Effector memory CD4-positive, alpha-beta T cell (primary cell): ENCODE measurements at regions not wholly inside any gene's neighbourhood (a gene's known extent, or its start where the extent isn't known, plus 50 kb on each side); places are given as distances from the start of the nearest gene placed in this dataset.

Source experiments
- DNase-seq, 3 donors: peaks; one replicate each; pipeline ENCODE4 v3.0.0-alpha.2; 2020
- H3K27ac ChIP-seq: 2 replicates; pipeline ENCODE4 v1.7.0; 2013; ENCODE audit warnings: mild to moderate bottlenecking, low read length, moderate library complexity; ENCODE audit not compliant: insufficient read depth, poor library complexity, severe bottlenecking
- H3K27me3 ChIP-seq: replicated peaks from 2 replicates; pipeline ENCODE4 v1.7.0; 2013; ENCODE audit warnings: mild to moderate bottlenecking, low read length; ENCODE audit not compliant: insufficient read depth, control insufficient read depth, poor library complexity, severe bottlenecking
- H3K36me3 ChIP-seq: 2 replicates; pipeline ENCODE4 v1.7.0; 2013; ENCODE audit warnings: mild to moderate bottlenecking, low read length, moderate library complexity; ENCODE audit not compliant: control insufficient read depth, insufficient read depth
- H3K4me1 ChIP-seq: 2 replicates; pipeline ENCODE4 v1.7.0; 2013; ENCODE audit warnings: low read length, mild to moderate bottlenecking; ENCODE audit not compliant: control insufficient read depth, insufficient read depth, poor library complexity, severe bottlenecking
- H3K4me3 ChIP-seq: 2 replicates; pipeline ENCODE4 v1.7.0; 2013; ENCODE audit warnings: low read length, low read depth, mild to moderate bottlenecking; ENCODE audit not compliant: insufficient read depth, poor library complexity, severe bottlenecking
- H3K9me3 ChIP-seq: 2 replicates; pipeline ENCODE4 v1.7.0; 2013; ENCODE audit warnings: mild to moderate bottlenecking, low read length, moderate library complexity; ENCODE audit not compliant: control insufficient read depth

DNA sequence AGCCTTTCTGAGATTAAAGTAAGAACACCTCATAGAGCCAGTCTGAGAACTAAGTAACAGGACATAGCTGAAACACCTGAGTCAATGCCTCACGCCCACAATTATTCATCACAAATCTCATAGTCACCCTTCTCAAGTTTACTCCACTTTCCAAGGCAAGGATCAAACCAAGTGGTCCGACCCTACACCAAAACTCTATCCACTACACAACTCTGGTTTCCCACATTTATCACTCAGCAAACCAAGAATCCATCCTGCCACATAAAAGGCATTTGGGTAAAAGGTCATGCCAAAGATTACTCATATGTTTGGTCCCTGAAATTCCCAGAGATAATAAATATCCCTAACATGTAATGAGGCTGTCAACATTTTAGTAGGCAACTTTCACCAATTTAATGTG lies 144.1 kb downstream of the RPAP3 start:
- no peak overlapping the region for H3K27ac ChIP-seq
- H3K4me3 ChIP-seq, result no peak overlapping the region
- no peaks in the 10 kb centered on the region for H3K27me3 ChIP-seq
- H3K9me3 ChIP-seq, result no peaks in the 10 kb centered on the region
- no peaks in the 10 kb centered on the region for H3K36me3 ChIP-seq
- DNase-seq, result no peak
- H3K4me1 ChIP-seq, result no peaks in the 10 kb centered on the region

DNA sequence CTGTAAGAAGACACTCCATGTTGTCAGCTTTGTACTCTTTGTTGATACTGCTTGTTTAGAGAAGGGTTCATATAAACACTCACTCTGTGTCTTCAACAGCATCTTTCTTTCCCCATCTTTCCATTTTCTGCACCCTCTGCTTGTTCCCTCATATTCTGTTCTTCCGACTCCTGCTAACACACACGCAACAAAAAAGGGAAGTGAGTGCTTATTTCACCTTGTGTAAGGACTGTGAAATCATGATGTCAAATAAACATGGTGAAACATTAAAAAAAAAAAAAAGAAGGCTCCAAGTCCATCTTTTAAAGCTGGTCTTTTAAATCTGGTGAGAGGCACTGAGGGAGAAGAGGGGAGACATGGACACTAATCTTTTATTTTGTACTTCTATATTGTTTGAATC lies 145.4 kb downstream of the RPAP3 start:
- H3K4me3 ChIP-seq, result no peak overlapping the region
- H3K27me3 ChIP-seq, result no peaks in the 10 kb centered on the region
- no peaks in the 10 kb centered on the region for H3K4me1 ChIP-seq
- H3K36me3 ChIP-seq, result no peaks in the 10 kb centered on the region
- no peak for DNase-seq
- no peak overlapping the region for H3K27ac ChIP-seq
- no peaks in the 10 kb centered on the region for H3K9me3 ChIP-seq

DNA sequence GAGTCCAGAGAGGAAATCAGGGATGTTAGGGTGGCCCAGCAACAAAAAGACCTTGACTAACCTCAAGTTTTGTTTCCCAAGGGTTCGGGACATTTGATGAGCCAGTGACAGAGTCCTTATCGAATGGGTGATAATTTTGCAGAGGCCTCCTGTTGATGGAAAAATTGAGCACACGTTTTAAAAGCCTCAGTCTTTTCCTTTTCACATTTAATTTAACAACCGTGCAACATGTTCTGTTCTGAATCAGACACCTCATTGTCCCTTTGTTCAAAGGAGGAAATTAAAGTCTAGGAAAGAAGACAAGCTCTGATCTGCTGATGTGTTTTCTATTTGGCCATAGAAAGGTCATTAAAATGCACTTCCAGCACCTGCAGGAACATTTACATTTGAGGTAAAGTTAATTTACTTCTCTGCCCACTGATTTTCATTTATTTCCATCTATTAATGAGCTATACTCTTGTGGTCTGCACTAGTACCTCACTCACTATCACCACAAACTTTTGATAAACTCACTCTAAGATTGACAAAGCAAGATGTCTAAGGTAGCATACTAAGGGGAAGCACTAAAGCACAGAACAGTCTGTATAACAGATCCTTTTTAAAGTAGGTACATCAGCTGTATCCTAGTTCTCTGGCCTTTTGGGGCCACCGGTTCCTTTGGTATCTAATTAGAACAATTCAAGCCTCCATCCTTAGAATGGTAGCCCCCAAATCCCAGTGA lies 147.0 kb downstream of the RPAP3 start:
- no peaks in the 10 kb centered on the region for H3K4me1 ChIP-seq
- no peaks in the 10 kb centered on the region for H3K27me3 ChIP-seq
- H3K27ac ChIP-seq, result no peak overlapping the region
- H3K4me3 ChIP-seq, result no peak overlapping the region
- H3K36me3 ChIP-seq, result no peaks in the 10 kb centered on the region
- no peak for DNase-seq
- no peaks in the 10 kb centered on the region for H3K9me3 ChIP-seq

DNA sequence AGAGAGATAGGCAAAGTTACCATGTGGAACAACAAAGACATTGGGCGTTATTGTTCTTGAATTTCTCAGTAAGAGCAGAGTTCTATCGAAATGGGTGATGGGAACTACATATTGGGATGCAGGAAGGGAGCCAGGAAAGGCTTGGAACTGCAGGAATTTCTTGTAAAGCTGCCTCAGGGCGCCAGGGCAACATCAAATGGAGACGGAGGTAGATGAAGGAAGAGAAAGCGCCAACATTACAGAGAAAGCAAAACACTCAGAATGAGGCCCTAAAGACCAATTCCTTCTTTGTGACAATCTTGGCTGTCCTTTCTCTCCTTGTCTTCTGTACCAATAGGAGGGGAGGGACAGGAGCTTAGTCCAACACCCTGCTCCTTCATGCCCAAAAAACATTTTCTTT lies 148.4 kb downstream of the RPAP3 start:
- no peak overlapping the region for H3K4me3 ChIP-seq
- no peaks in the 10 kb centered on the region for H3K9me3 ChIP-seq
- no peaks in the 10 kb centered on the region for H3K36me3 ChIP-seq
- DNase-seq, result no peak
- H3K27ac ChIP-seq, result no peak overlapping the region
- H3K27me3 ChIP-seq, result no peaks in the 10 kb centered on the region
- no peaks in the 10 kb centered on the region for H3K4me1 ChIP-seq

DNA sequence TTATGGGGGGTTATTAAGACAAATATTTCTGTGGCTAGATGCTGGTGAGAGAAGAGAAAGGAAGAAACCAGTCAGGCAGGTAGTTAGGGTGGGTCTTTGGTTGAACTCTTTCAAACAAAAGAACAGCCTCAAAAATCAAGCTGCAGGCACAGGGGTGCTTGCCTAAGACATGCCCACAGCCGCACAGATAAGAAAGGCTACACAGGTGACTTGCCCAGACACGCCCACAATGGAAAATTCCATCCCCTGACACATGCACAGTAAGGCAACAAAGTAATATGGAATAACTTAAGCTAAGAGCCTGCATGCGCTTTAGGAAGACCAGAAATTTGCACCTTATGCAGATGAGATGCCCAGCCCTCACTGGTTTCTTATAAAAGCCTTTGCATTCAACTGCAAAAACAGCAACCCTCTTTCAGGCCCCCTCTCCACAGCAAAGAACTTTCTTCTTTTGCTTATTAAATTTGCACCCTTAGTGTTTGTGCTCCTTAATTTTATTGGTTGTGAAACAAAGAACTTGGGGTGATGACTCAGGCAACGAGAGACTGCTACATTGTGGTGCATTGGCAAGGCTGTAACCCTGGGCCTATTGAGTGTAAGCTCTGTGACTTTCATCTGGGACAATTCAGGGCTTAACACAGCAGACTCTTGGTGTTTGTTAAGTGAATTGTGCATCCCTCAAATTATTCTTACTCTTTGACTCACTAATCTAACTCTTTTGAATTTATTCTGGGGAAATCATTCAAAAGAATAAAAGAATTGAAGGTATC lies 149.4 kb downstream of the RPAP3 start:
- H3K4me3 ChIP-seq, result no peak overlapping the region
- H3K36me3 ChIP-seq, result no peaks in the 10 kb centered on the region
- no peaks in the 10 kb centered on the region for H3K9me3 ChIP-seq
- no peak for DNase-seq
- no peaks in the 10 kb centered on the region for H3K4me1 ChIP-seq
- no peak overlapping the region for H3K27ac ChIP-seq
- H3K27me3 ChIP-seq, result no peaks in the 10 kb centered on the region

DNA sequence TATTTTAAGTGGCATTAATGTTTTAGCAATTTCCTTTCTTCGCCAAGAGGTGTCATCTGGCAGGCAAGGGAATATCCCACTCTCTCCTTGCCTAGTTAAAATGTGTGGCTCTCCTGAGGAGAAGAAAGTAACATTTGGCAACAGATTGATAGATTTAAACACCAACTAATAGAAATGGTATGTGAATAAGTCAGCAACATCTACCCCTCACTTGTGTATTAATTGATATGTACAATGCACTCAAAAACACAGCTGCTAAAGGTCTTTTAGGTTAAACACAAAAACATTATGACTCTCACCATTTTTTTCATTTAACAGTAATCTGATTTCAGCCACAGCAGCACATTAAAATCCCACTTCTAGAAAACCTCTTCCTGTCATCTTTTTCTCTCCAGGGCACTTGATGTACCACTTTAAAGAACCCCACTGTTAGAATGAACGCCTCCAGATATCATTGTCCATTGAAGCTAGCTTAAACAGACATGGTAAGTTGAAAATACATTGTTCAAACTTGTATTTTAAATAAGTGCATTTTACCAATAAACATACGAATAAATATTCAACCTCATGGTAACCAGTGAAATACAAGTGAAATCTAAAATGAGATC lies 151.7 kb downstream of the RPAP3 start:
- no peak overlapping the region for H3K4me3 ChIP-seq
- H3K36me3 ChIP-seq, result no peaks in the 10 kb centered on the region
- H3K27ac ChIP-seq, result no peak overlapping the region
- no peaks in the 10 kb centered on the region for H3K27me3 ChIP-seq
- no peaks in the 10 kb centered on the region for H3K4me1 ChIP-seq
- H3K9me3 ChIP-seq, result no peaks in the 10 kb centered on the region
- no peak for DNase-seq

DNA sequence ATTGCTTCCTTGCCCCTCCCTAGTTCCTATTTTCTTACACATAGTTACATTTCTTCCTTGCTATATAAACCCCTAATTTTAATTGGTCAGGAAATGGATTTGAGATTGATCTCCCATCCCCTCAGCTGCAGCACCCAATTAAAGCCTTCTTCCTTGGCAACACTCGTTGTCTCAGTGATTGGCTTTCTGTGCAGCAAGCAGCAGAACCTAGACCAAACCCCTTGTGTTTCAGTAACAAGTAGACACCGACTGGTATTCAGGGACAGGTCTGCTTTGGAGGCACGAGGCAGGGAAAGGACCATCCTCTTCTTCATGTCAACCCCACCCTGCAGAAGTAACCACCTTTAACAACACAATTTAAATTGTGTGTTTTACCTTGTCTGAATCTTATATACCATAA lies 152.6 kb downstream of the RPAP3 start:
- H3K27me3 ChIP-seq, result no peaks in the 10 kb centered on the region
- no peaks in the 10 kb centered on the region for H3K4me1 ChIP-seq
- DNase-seq, result no peak
- H3K36me3 ChIP-seq, result no peaks in the 10 kb centered on the region
- H3K4me3 ChIP-seq, result no peak overlapping the region
- H3K27ac ChIP-seq, result no peak overlapping the region
- H3K9me3 ChIP-seq, result no peaks in the 10 kb centered on the region

DNA sequence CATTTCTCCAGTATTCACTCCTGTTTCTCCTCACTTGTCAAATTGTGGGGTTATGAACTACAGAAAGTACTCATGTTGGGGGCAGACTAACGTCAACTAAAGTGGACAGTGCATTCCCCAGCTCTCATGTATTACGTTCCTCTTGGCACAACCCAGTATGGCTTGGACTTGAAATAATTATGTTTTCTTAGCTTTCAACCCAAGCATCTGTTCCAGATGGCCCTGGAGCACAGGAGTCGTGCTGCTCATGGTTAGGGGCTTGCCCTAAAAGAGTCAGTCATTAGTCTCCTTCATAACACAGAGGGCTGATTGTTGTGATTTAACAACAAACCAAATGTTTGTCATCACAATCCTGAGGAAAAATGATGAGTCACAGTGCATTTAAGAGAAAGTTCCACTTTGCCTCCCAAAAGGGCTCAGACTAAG lies 154.4 kb downstream of the RPAP3 start:
- H3K36me3 ChIP-seq, result no peaks in the 10 kb centered on the region
- no peak for DNase-seq

DNA sequence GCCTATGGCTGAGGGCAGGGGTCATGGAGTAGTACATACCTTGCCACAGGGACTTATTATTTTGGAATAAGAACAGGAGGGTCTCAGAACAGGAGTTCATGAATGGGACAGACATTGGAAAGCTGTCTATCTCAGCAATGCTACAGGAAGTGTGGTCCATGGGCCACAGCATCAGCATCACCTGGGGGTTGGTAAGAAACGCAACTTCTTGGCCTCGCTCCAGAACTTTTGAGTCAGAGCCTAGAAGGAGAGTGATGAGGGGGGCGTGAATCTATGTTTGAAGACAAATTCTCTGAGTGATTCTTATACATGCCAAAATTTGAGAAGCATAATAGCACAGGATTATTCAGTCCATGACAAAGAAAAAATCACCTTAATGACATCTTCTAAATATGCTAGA lies 156.6 kb downstream of the RPAP3 start:
- no peak for DNase-seq
- Histone ChIP-seq H3K27me3 (no peaks in the 10 kb centered on the region), H3K4me1 (no peaks in the 10 kb centered on the region), H3K9me3 (no peaks in the 10 kb centered on the region), H3K4me3 (no peak overlapping the region), H3K27ac (no peak overlapping the region), H3K36me3 (no peaks in the 10 kb centered on the region)

More for the DNA sequence above, 154.4 kb downstream of the RPAP3 start:
- Histone ChIP-seq H3K9me3 (no peaks in the 10 kb centered on the region), H3K4me3 (no peak overlapping the region), H3K27me3 (no peaks in the 10 kb centered on the region), H3K4me1 (no peaks in the 10 kb centered on the region), H3K27ac (no peak overlapping the region)

DNA sequence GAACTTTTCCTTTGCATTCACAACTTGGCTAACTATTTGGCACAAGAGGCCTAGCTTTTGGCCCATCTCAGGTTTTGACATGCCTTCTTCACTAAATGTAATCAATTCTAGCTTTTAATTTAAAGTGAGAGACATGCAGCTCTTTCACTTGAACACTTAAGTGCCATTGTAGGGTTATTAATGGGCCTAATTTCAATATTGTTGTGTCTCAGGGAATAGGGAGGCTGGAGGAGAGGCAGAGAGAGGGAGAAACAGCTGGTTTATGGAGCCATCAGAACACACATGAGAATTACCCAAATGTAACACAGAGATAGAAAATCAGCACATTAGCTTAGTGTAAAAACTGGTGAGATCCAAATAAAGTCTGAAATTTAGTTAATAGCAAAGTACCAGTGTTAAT lies 157.4 kb downstream of the RPAP3 start:
- no peaks in the 10 kb centered on the region for H3K9me3 ChIP-seq
- no peak overlapping the region for H3K4me3 ChIP-seq
- no peak overlapping the region for H3K27ac ChIP-seq
- H3K36me3 ChIP-seq, result no peaks in the 10 kb centered on the region
- no peak for DNase-seq
- no peaks in the 10 kb centered on the region for H3K27me3 ChIP-seq
- H3K4me1 ChIP-seq, result no peaks in the 10 kb centered on the region
